ENCODE measurements at regions not wholly inside any gene's neighbourhood (a gene's known extent, or its start where the extent isn't known, plus 50 kb on each side); places are given as distances from the start of the nearest gene placed in this dataset.

GRCh38 chr6:147699140-147699539, 190.7 kb downstream of the SAMD5 start:
- Histone ChIP-seq H3K4me3 (no peak overlapping the region), H3K9me3 (no peaks in the 10 kb centered on the region), H3K36me3 (no peaks in the 10 kb centered on the region), H3K27me3 (no peaks in the 10 kb centered on the region)
- DNase-seq, result no peak

GRCh38 chr6:147699637-147700036, 191.1 kb downstream of the SAMD5 start:
- H3K9me3 ChIP-seq, result no peaks in the 10 kb centered on the region
- H3K36me3 ChIP-seq, result no peaks in the 10 kb centered on the region
- H3K27me3 ChIP-seq, result no peaks in the 10 kb centered on the region
- no peak overlapping the region for H3K4me3 ChIP-seq
- DNase-seq, result peak; percentile 37

GRCh38 chr6:147700436-147701209, 192.1 kb downstream of the SAMD5 start:
- H3K27me3 ChIP-seq, result no peaks in the 10 kb centered on the region

GRCh38 chr6:147704691-147705090, 196.2 kb downstream of the SAMD5 start:
- Histone ChIP-seq H3K36me3 (no peaks in the 10 kb centered on the region), H3K9me3 (no peaks in the 10 kb centered on the region), H3K4me3 (no peak overlapping the region), H3K27me3 (no peaks in the 10 kb centered on the region)
- no peak for DNase-seq

More at GRCh38 chr6:147700436-147701209, 192.1 kb downstream of the SAMD5 start:
- DNase-seq, result no peak
- H3K4me3 ChIP-seq, result no peak overlapping the region
- no peaks in the 10 kb centered on the region for H3K9me3 ChIP-seq
- no peaks in the 10 kb centered on the region for H3K36me3 ChIP-seq

- no peaks in the 10 kb centered on the region for H3K27me3 ChIP-seq
- no peaks in the 10 kb centered on the region; the same call in 1 of the 2 replicates for H3K9me3 ChIP-seq
- no peak overlapping the region for H3K4me3 ChIP-seq
- DNase-seq, result no peak
- H3K36me3 ChIP-seq, result no peaks in the 10 kb centered on the region
Observed at GRCh38 chr6:147707524-147707923, 199.0 kb downstream of the SAMD5 start.

- no peaks in the 10 kb centered on the region; the same call in 1 of the 2 replicates for H3K9me3 ChIP-seq
- H3K27me3 ChIP-seq, result no peaks in the 10 kb centered on the region
- H3K36me3 ChIP-seq, result no peaks in the 10 kb centered on the region
- no peak for DNase-seq
- H3K4me3 ChIP-seq, result no peak overlapping the region
Observed at GRCh38 chr6:147708170-147708569, 199.7 kb downstream of the SAMD5 start.

- Histone ChIP-seq H3K36me3 (no peaks in the 10 kb centered on the region), H3K27me3 (no peaks in the 10 kb centered on the region), H3K9me3 (no peaks in the 10 kb centered on the region; the same call in 1 of the 2 replicates), H3K4me3 (no peak overlapping the region)
- no peak for DNase-seq
Observed at GRCh38 chr6:147709396-147710272, 201.1 kb downstream of the SAMD5 start.

- Histone ChIP-seq H3K27me3 (no peaks in the 10 kb centered on the region), H3K36me3 (no peaks in the 10 kb centered on the region), H3K4me3 (no peak overlapping the region), H3K9me3 (no peaks in the 10 kb centered on the region; the same call in 1 of the 2 replicates)
- DNase-seq, result no peak
Observed at GRCh38 chr6:147710890-147711289, 202.4 kb downstream of the SAMD5 start.

- H3K27me3 ChIP-seq, result no peaks in the 10 kb centered on the region
- no peak overlapping the region for H3K4me3 ChIP-seq
- H3K36me3 ChIP-seq, result no peaks in the 10 kb centered on the region
- no peaks in the 10 kb centered on the region; the same call in 1 of the 2 replicates for H3K9me3 ChIP-seq
- no peak for DNase-seq
Observed at GRCh38 chr6:147711476-147711875, 203.0 kb downstream of the SAMD5 start.

- Histone ChIP-seq H3K36me3 (no peaks in the 10 kb centered on the region), H3K4me3 (no peak overlapping the region), H3K9me3 (no peaks in the 10 kb centered on the region; the same call in 1 of the 2 replicates), H3K27me3 (no peaks in the 10 kb centered on the region)
- DNase-seq, result no peak
Observed at GRCh38 chr6:147712841-147713240, 204.4 kb downstream of the SAMD5 start.

GRCh38 chr6:147715035-147715434, 206.5 kb downstream of the SAMD5 start:
- Histone ChIP-seq H3K36me3 (no peaks in the 10 kb centered on the region), H3K4me3 (no peak overlapping the region), H3K9me3 (no peaks in the 10 kb centered on the region; the same call in 1 of the 2 replicates), H3K27me3 (no peaks in the 10 kb centered on the region)
- DNase-seq, result peak; percentile 64

- DNase-seq, result no peak
- H3K4me3 ChIP-seq, result no peak overlapping the region
- no peaks in the 10 kb centered on the region for H3K36me3 ChIP-seq
- no peaks in the 10 kb centered on the region; the same call in 1 of the 2 replicates for H3K9me3 ChIP-seq
- H3K27me3 ChIP-seq, result no peaks in the 10 kb centered on the region
Observed at GRCh38 chr6:147716434-147716833, 207.9 kb downstream of the SAMD5 start.

- no peak for DNase-seq
- H3K9me3 ChIP-seq, result no peaks in the 10 kb centered on the region; the same call in 1 of the 2 replicates
- no peaks in the 10 kb centered on the region for H3K27me3 ChIP-seq
- no peaks in the 10 kb centered on the region for H3K36me3 ChIP-seq
- no peak overlapping the region for H3K4me3 ChIP-seq
Observed at GRCh38 chr6:147717991-147718390, 209.5 kb downstream of the SAMD5 start.

- Histone ChIP-seq H3K36me3 (no peaks in the 10 kb centered on the region), H3K9me3 (no peaks in the 10 kb centered on the region; the same call in 1 of the 2 replicates)
- no peak for DNase-seq
Observed at GRCh38 chr6:147722158-147722557, 213.7 kb downstream of the SAMD5 start.

GRCh38 chr6:147724454-147724853, 216.0 kb downstream of the SAMD5 start:
- no peak for DNase-seq
- Histone ChIP-seq H3K27me3 (no peaks in the 10 kb centered on the region), H3K36me3 (no peaks in the 10 kb centered on the region), H3K4me3 (no peak overlapping the region), H3K9me3 (no peaks in the 10 kb centered on the region; the same call in 1 of the 2 replicates)

More at GRCh38 chr6:147722158-147722557, 213.7 kb downstream of the SAMD5 start:
- H3K4me3 ChIP-seq, result no peak overlapping the region
- no peaks in the 10 kb centered on the region for H3K27me3 ChIP-seq

GRCh38 chr6:147726342-147726741, 217.9 kb downstream of the SAMD5 start:
- no peak for DNase-seq
- no peaks in the 10 kb centered on the region; the same call in 1 of the 2 replicates for H3K9me3 ChIP-seq
- H3K4me3 ChIP-seq, result no peak overlapping the region
- H3K27me3 ChIP-seq, result no peaks in the 10 kb centered on the region
- no peaks in the 10 kb centered on the region for H3K36me3 ChIP-seq

- Histone ChIP-seq H3K36me3 (no peaks in the 10 kb centered on the region), H3K9me3 (no peaks in the 10 kb centered on the region), H3K4me3 (no peak overlapping the region), H3K27me3 (no peaks in the 10 kb centered on the region)
- no peak for DNase-seq
Observed at GRCh38 chr6:147728903-147729302, 220.4 kb downstream of the SAMD5 start.

Data from MG63 (cell line).